Right lobe of liver (tissue), 6 donors: ENCODE measurements at regions not wholly inside any gene's neighbourhood (a gene's known extent, or its start where the extent isn't known, plus 50 kb on each side); places are given as distances from the start of the nearest gene placed in this dataset.

Experiments used
- ATAC-seq, 4 donors: fragments of 200-7000 bp; cut with Tn5 transposase; one replicate each; pipeline ENCODE4 v1.9.1; 2020; ENCODE audit warnings: mild to moderate bottlenecking in 4 of 4, moderate library complexity in 4 of 4
- DNase-seq, 3 donors: peaks; one replicate each; pipeline ENCODE4 v3.0.0-alpha.2; 2020
- H3K27ac ChIP-seq, 3 donors: fragments of 200-600 bp; one replicate each; pipeline ENCODE4 v1.8.0; 2022
- H3K27me3 ChIP-seq, 2 donors: fragments of 200-600 bp; one replicate each; pipeline ENCODE4 v1.8.0; 2022
- H3K36me3 ChIP-seq, 4 donors: fragments of 200-600 bp; sonication (generic) in 1 of 4; one replicate each; pipeline versions ENCODE4 v1.5.1 to v1.8.0; 2017 to 2022; ENCODE audit warnings: control low read depth in 1 of 4
- H3K4me1 ChIP-seq, 4 donors: fragments of 200-600 bp; sonication (generic) in 1 of 4; one replicate each; pipeline versions ENCODE4 v1.5.1 to v1.8.0; 2017 to 2022; ENCODE audit warnings: control low read depth in 1 of 4
- H3K4me3 ChIP-seq, 3 donors: fragments of 200-600 bp; one replicate each; pipeline ENCODE4 v1.8.0; 2022
- H3K9me3 ChIP-seq, 4 donors: fragments of 200-600 bp; sonication (generic) in 1 of 4; one replicate each; pipeline versions ENCODE4 v1.5.1 to v1.8.0; 2017 to 2022; ENCODE audit warnings: control low read depth in 1 of 4
- POLR2A ChIP-seq: fragments of 450-650 bp; IDR thresholded peaks from one replicate; pipeline ENCODE4 v1.6.1; 2017; ENCODE audit warnings: antibody characterized with exemption, mild to moderate bottlenecking
- WGBS: methylation state at CpG from one replicate; pipeline ENCODE4 v1.1.6; 2018; ENCODE audit warnings: low coverage, low lambda C conversion rate; ENCODE audit not compliant: insufficient coverage; ENCODE audit errors: missing lambda C conversion rate; 5-methylcytosine and 5-hydroxymethylcytosine counted together
- intact Hi-C, 2 donors: fragments of 100-400 bp; cut with DNase I; formaldehyde crosslinking; loops; one replicate each; pipeline versions ENCODE4 v1.11.2 to v1.14.1; 2022
- TF ChIP-seq, protein P1 (sequence below), 4 donors: fragments of 200-600 bp in 3 of 4; fragments of 450-650 bp in 1 of 4; IDR thresholded peaks; one replicate each; pipeline versions ENCODE4 v1.5.1 to v1.8.0; 2016 to 2022; ENCODE audit warnings: antibody characterized with exemption in 4 of 4, mild to moderate bottlenecking in 2 of 4
- donor health status: DM: no; HTN: yes; CAD: no.
- donor health status: DM: no; HTN: no; CAD: no.
- donor health status: DM: no; HTN: no; CAD: no.
- donor health status: DM: no; HTN: yes; CAD: no.
- donor health status: DM: no; HTN: yes; CAD: no.

DNA sequence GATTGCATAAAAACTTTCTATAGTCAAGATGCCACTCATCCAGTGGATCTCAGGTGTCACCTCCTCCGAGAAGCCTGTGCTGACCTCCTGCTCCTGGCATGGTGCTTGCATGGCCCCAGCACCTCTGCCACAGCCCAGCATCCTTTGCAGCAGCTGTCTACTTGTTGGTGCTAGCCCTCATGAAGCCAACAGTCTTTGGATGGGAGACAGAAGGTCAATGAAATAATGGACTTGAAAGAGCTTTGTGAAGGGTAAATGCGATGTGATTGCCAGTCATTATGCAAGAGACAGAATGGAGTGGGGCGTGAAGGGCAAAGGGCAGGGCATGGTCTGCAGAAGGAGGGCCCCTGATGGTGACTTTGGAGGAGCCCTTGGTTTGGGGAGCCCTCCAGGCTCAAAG is 63.0 kb upstream of the CLMN start:
- Histone ChIP-seq H3K4me1 (peaks cover 0 to 6% (median 0%) of the 10 kb centered on the region in 4 donors), H3K36me3 (no peaks in the 10 kb centered on the region), H3K9me3 (no peaks in the 10 kb centered on the region), H3K27me3 (no peaks in the 10 kb centered on the region), H3K27ac (no peak overlapping the region), H3K4me3 (no peak overlapping the region)
- intact Hi-C loops = no loop called here
- ATAC-seq (peak in 3 of 4 donors; percentile 13 to 83 (median 34)), DNase-seq (peak in 1 of 3 donors; percentile 65)
- TF ChIP-seq POLR2A = no peak
- TF ChIP-seq, protein P1, sequence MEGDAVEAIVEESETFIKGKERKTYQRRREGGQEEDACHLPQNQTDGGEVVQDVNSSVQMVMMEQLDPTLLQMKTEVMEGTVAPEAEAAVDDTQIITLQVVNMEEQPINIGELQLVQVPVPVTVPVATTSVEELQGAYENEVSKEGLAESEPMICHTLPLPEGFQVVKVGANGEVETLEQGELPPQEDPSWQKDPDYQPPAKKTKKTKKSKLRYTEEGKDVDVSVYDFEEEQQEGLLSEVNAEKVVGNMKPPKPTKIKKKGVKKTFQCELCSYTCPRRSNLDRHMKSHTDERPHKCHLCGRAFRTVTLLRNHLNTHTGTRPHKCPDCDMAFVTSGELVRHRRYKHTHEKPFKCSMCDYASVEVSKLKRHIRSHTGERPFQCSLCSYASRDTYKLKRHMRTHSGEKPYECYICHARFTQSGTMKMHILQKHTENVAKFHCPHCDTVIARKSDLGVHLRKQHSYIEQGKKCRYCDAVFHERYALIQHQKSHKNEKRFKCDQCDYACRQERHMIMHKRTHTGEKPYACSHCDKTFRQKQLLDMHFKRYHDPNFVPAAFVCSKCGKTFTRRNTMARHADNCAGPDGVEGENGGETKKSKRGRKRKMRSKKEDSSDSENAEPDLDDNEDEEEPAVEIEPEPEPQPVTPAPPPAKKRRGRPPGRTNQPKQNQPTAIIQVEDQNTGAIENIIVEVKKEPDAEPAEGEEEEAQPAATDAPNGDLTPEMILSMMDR (IDR thresholded peaks at IDR 0.05) = no peak
- 52% methylated on average over 2 of the region's 3 CpGs for WGBS

DNA sequence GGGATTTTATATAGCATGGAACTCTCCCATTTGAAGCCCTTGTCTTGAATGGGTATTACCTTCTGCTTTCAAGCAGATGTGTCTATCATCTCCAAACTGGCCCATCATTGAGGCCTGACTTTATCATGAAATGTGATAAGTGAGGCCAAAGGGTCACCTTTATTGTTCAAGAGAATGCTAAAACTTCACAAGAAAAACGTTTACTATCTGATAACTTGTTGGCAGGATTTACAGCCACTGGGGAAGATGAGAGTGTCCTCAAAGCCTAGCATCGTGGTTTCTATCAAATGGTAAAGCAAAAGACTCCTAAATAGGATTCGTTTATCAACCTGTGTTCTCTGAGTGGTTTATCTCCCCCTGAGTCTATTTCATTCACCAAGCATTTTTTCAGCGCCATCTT is 62.0 kb upstream of the CLMN start:
- Histone ChIP-seq H3K9me3 (no peaks in the 10 kb centered on the region), H3K4me3 (no peak overlapping the region), H3K4me1 (peaks cover 0 to 6% (median 0%) of the 10 kb centered on the region in 4 donors), H3K27me3 (no peaks in the 10 kb centered on the region), H3K36me3 (no peaks in the 10 kb centered on the region), H3K27ac (no peak overlapping the region)
- intact Hi-C loops = no loop called here
- no peak for TF ChIP-seq POLR2A
- TF ChIP-seq, protein P1 (IDR thresholded peaks at IDR 0.05) = no peak
- ATAC-seq = no peak
- DNase-seq = no peak
- 48% methylated on average over 4 of the region's 4 CpGs for WGBS

DNA sequence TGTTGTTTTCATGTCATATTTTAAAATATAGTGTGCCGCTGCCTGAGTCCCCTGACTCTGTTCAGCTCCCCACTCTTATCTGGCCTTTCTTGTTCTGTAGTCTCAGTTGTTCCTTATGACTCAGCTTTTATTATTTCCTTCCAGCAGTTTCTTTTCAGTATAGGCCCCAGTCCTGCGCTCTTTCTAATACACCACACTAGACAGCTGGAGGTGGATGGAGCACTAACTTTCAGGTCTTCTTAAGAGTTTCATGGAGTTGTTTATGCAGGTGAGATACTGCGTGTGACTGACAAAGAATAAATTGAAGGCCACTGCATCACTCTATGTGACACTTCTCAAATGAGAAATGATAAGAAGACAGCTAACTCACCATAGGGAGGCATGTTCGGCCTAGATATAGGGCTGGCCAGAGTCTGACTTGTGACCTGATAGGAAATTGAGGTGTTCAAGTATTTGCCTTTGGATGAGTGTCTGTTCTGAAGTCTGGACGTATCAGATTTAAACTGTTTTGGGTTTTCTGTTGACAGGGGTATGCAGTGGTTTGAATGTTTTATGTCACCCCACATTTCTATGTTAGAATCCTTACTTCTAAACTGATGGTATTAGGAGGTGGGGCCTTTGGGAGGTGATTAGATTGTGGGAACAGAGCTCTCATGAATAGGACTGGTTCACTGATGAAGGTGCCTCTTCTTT is 60.8 kb upstream of the CLMN start:
- ATAC-seq (no peak), DNase-seq (no peak)
- intact Hi-C loops = no loop called here
- H3K27ac ChIP-seq = no peak overlapping the region
- peaks cover 0 to 6% (median 0%) of the 10 kb centered on the region in 4 donors for H3K4me1 ChIP-seq
- H3K4me3 ChIP-seq = no peak overlapping the region
- 76% methylated on average over 5 of the region's 5 CpGs for WGBS
- H3K9me3 ChIP-seq = no peaks in the 10 kb centered on the region
- no peak for TF ChIP-seq POLR2A
- TF ChIP-seq, protein P1 (IDR thresholded peaks at IDR 0.05) = no peak
- H3K27me3 ChIP-seq = no peaks in the 10 kb centered on the region
- H3K36me3 ChIP-seq = no peaks in the 10 kb centered on the region

DNA sequence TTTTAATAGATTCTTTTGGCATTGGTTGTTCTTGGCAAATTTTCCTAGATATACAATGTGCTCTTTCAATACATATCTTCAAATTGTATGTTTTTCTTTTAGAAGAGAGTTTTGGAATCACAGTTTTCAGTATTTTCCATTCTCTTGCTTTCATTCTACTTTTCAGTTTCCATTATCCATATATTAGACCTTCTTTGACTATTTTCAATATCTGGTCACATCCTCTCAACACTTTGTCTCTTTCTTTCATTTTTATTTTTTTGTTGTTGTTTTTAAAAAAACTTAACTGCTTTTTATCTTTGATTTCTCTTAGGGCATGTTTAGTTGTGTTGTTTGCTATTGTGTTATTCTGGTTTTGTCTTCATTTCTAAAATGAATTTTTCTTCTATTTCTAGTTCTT is 59.9 kb upstream of the CLMN start:
- H3K4me1 ChIP-seq = peaks cover 0 to 6% (median 0%) of the 10 kb centered on the region in 4 donors
- no peak for ATAC-seq
- H3K4me3 ChIP-seq = no peak overlapping the region
- no peak for DNase-seq
- H3K27ac ChIP-seq = no peak overlapping the region
- H3K27me3 ChIP-seq = no peaks in the 10 kb centered on the region
- intact Hi-C loops = no loop called here
- TF ChIP-seq, protein P1 (IDR thresholded peaks at IDR 0.05) = no peak
- no peaks in the 10 kb centered on the region for H3K9me3 ChIP-seq
- no peaks in the 10 kb centered on the region for H3K36me3 ChIP-seq
